ENCODE measurements at regions not wholly inside any gene's neighbourhood (a gene's known extent, or its start where the extent isn't known, plus 50 kb on each side); places are given as distances from the start of the nearest gene placed in this dataset.

- Mint-ChIP-seq H3K4me1 (peaks cover 0 to 3% (median under 1%) of the 10 kb centered on the region in 4 donors), H3K36me3 (no peaks in the 10 kb centered on the region), H3K27ac (no peak overlapping the region), H3K27me3 (peaks cover 0 to 2% (median 0%) of the 10 kb centered on the region in 5 donors), H3K4me3 (no peak overlapping the region), H3K9me3 (no peaks in the 10 kb centered on the region)
- DNase-seq: no peak
- no peak for ATAC-seq
- POLR2A ChIA-PET: no interaction called here
Observed at GRCh38 chr3:109927726-109928125, 590.4 kb upstream of the DPPA4 start.

DNA sequence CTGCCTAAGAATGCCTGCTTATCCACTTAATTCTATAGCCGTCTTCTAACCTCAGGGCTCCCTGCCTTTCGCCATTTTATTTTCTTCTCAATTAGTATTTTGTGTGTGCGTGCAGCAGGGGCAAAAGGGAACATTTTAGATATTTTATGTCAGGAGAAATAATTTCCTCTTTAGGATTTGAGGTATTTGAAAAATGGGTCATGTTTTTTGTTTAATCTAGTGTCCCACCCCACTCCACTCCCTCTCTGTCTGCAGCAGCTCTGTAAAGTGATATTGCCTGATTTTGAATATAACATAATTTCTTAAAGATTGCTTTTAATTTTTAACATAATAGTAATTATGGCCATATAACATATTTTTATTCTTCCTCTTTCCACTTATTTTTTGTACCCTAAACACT is 593.2 kb upstream of the DPPA4 start:
- no peak overlapping the region for H3K27ac Mint-ChIP-seq
- no peaks in the 10 kb centered on the region for H3K9me3 Mint-ChIP-seq
- DNase-seq (no peak), ATAC-seq (no peak)
- H3K4me3 Mint-ChIP-seq: no peak overlapping the region
- H3K27me3 Mint-ChIP-seq: peaks cover 0 to 2% (median 0%) of the 10 kb centered on the region in 5 donors
- H3K4me1 Mint-ChIP-seq: no peaks in the 10 kb centered on the region
- POLR2A ChIA-PET: no interaction called here
- H3K36me3 Mint-ChIP-seq: no peaks in the 10 kb centered on the region

GRCh38 chr3:109933576-109933975 is 596.2 kb upstream of the DPPA4 start:
- no peak for DNase-seq
- POLR2A ChIA-PET: no interaction called here
- no peaks in the 10 kb centered on the region for H3K36me3 Mint-ChIP-seq

GRCh38 chr3:109939817-109940216 is 602.5 kb upstream of the DPPA4 start:
- H3K4me1 Mint-ChIP-seq: no peaks in the 10 kb centered on the region
- no peaks in the 10 kb centered on the region for H3K27me3 Mint-ChIP-seq
- POLR2A ChIA-PET: no interaction called here
- DNase-seq (no peak), ATAC-seq (no peak)
- peaks cover 0 to 5% (median 0%) of the 10 kb centered on the region in 9 donors for H3K9me3 Mint-ChIP-seq
- no peaks in the 10 kb centered on the region for H3K36me3 Mint-ChIP-seq
- no peak overlapping the region for H3K27ac Mint-ChIP-seq
- H3K4me3 Mint-ChIP-seq: no peak overlapping the region

More at GRCh38 chr3:109933576-109933975, 596.2 kb upstream of the DPPA4 start:
- Mint-ChIP-seq H3K9me3 (no peaks in the 10 kb centered on the region), H3K4me1 (no peaks in the 10 kb centered on the region), H3K27me3 (peaks cover 0 to 2% (median 0%) of the 10 kb centered on the region in 5 donors), H3K4me3 (no peak overlapping the region), H3K27ac (no peak overlapping the region)
- no peak for ATAC-seq

- POLR2A ChIA-PET: no interaction called here
- peaks cover 0 to 5% (median 0%) of the 10 kb centered on the region in 9 donors for H3K9me3 Mint-ChIP-seq
- DNase-seq (no peak), ATAC-seq (no peak)
- H3K27me3 Mint-ChIP-seq: no peaks in the 10 kb centered on the region
- H3K36me3 Mint-ChIP-seq: no peaks in the 10 kb centered on the region
- no peaks in the 10 kb centered on the region for H3K4me1 Mint-ChIP-seq
- no peak overlapping the region for H3K27ac Mint-ChIP-seq
- H3K4me3 Mint-ChIP-seq: no peak overlapping the region
Observed at GRCh38 chr3:109943181-109943580, 605.8 kb upstream of the DPPA4 start.

GRCh38 chr3:109944836-109945235 is 607.5 kb upstream of the DPPA4 start:
- POLR2A ChIA-PET: no interaction called here
- Mint-ChIP-seq H3K27me3 (no peaks in the 10 kb centered on the region), H3K4me1 (no peaks in the 10 kb centered on the region), H3K9me3 (peaks cover 0 to 5% (median 0%) of the 10 kb centered on the region in 9 donors), H3K36me3 (no peaks in the 10 kb centered on the region), H3K4me3 (no peak overlapping the region), H3K27ac (no peak overlapping the region)
- DNase-seq (no peak), ATAC-seq (no peak)

- Mint-ChIP-seq H3K4me1 (no peaks in the 10 kb centered on the region), H3K27ac (no peak overlapping the region)
- POLR2A ChIA-PET: no interaction called here
Observed at GRCh38 chr3:109952924-109953323, 615.6 kb upstream of the DPPA4 start.

DNA sequence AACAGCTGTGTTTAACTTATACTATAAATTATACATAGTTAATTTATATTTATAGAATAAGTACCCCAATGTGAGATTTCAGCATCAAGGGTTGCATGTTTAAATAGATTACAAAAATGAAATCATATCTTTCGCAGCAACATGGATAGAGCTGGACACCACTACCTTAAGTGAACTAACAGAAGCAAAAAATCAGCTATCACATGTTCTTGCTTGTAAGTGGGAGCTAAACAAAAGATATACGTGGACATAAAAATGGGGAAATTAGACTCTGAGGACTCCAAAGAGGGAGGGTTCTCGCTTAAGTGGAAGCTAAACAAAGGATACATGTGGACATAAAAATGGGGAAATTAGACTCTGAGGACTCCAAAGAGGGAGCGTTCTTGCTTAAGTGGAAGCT is 626.5 kb upstream of the DPPA4 start:
- POLR2A ChIA-PET: interaction anchor here (0.7 kb wide), 1 partner anchor 983 kb away, joined by 3 read pairs; no protein-coding TSS in a partner anchor
- Mint-ChIP-seq H3K27ac (no peak overlapping the region), H3K4me1 (no peaks in the 10 kb centered on the region), H3K36me3 (peaks cover 0 to 2% (median 0%) of the 10 kb centered on the region in 3 donors), H3K9me3 (peaks cover 0 to 4% (median 0%) of the 10 kb centered on the region in 9 donors), H3K27me3 (no peaks in the 10 kb centered on the region), H3K4me3 (no peak overlapping the region)
- no peak for DNase-seq
- ATAC-seq: no peak

More at GRCh38 chr3:109952924-109953323, 615.6 kb upstream of the DPPA4 start:
- ATAC-seq (no peak), DNase-seq (no peak)
- Mint-ChIP-seq H3K27me3 (no peaks in the 10 kb centered on the region), H3K9me3 (peaks cover 0 to 9% (median 0%) of the 10 kb centered on the region in 9 donors), H3K36me3 (no peaks in the 10 kb centered on the region), H3K4me3 (no peak overlapping the region)

DNA sequence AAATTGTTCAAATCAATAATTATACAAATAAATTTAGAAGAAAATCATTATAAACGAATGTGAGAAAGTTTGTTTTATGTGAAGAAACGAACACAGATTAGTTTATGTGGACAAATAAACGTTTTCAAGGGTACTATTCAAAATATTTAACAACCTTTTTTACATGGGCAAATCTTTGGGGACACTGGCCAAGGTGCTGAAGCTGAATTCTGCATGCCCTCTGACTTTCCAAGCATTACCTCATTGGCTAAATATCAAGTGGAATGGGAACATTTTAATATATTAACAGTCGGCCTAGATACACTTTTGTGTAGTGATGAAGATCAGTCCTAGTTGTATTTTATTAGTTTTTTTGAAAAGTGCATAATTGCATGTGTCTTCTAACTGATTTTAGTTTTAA is 636.4 kb upstream of the DPPA4 start:
- Mint-ChIP-seq H3K27me3 (no peaks in the 10 kb centered on the region), H3K4me1 (no peaks in the 10 kb centered on the region), H3K36me3 (peaks cover 0 to 5% (median 0%) of the 10 kb centered on the region in 3 donors), H3K27ac (no peak overlapping the region), H3K9me3 (peaks cover 0 to 9% (median 5%) of the 10 kb centered on the region in 9 donors), H3K4me3 (no peak overlapping the region)
- no peak for DNase-seq
- POLR2A ChIA-PET: no interaction called here
- ATAC-seq: no peak

DNA sequence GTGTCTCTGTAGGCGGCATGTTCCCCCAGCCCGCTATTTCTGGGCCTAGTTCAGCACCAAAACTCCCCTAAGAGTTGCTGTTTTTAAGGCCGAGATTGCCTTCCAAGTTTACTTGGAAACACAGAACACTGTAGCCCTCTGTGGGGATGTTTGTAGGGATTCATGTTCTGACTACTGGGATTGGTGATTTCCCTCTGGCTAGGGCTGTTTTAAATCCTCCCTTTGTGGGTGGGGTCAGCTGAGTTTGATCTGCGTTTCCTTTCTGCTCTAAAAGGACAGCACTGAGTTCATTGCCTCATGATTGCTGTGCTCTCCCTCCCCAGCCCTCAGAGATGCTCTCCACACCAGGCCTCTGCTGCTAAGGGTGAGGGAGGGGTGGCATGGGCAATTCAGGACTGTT is 640.6 kb upstream of the DPPA4 start:
- no peak for ATAC-seq

DNA sequence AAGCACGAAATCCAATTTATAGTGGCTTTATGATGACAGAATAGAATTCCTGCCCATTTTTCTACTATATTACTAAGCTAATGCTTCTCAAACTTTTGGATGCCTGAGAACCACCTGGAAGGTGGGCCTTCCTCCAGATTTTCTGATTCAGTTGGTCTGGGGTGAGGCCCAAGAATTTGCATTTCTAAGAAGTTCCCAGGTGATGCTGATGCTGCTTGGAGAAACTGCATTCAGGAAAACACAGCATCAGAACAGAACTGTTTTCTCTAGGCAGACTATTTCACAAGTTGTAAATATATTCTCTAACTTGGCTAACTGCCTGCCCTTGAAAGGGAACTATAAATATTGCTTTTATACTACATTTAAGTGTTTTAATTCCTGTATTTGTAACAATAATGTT is 644.9 kb upstream of the DPPA4 start:
- Mint-ChIP-seq H3K9me3 (no peaks in the 10 kb centered on the region), H3K27me3 (no peaks in the 10 kb centered on the region), H3K36me3 (no peaks in the 10 kb centered on the region), H3K27ac (no peak overlapping the region), H3K4me1 (no peaks in the 10 kb centered on the region), H3K4me3 (no peak overlapping the region)
- ATAC-seq (no peak), DNase-seq (no peak)
- POLR2A ChIA-PET: no interaction called here

More for the DNA sequence above, 640.6 kb upstream of the DPPA4 start:
- no peak overlapping the region for H3K4me3 Mint-ChIP-seq
- peak overlapping the region in 1 of 10 donors; percentile 19 for H3K27ac Mint-ChIP-seq
- H3K27me3 Mint-ChIP-seq: no peaks in the 10 kb centered on the region
- H3K36me3 Mint-ChIP-seq: peaks cover 0 to 5% (median 0%) of the 10 kb centered on the region in 3 donors
- H3K4me1 Mint-ChIP-seq: no peaks in the 10 kb centered on the region
- POLR2A ChIA-PET: no interaction called here
- no peak for DNase-seq
- H3K9me3 Mint-ChIP-seq: peaks cover 0 to 9% (median 5%) of the 10 kb centered on the region in 9 donors

GRCh38 chr3:109984976-109985375 is 647.6 kb upstream of the DPPA4 start:
- Mint-ChIP-seq H3K36me3 (no peaks in the 10 kb centered on the region), H3K4me3 (no peak overlapping the region), H3K4me1 (no peaks in the 10 kb centered on the region), H3K9me3 (no peaks in the 10 kb centered on the region), H3K27me3 (no peaks in the 10 kb centered on the region), H3K27ac (no peak overlapping the region)
- ATAC-seq (no peak), DNase-seq (no peak)
- POLR2A ChIA-PET: no interaction called here

DNA sequence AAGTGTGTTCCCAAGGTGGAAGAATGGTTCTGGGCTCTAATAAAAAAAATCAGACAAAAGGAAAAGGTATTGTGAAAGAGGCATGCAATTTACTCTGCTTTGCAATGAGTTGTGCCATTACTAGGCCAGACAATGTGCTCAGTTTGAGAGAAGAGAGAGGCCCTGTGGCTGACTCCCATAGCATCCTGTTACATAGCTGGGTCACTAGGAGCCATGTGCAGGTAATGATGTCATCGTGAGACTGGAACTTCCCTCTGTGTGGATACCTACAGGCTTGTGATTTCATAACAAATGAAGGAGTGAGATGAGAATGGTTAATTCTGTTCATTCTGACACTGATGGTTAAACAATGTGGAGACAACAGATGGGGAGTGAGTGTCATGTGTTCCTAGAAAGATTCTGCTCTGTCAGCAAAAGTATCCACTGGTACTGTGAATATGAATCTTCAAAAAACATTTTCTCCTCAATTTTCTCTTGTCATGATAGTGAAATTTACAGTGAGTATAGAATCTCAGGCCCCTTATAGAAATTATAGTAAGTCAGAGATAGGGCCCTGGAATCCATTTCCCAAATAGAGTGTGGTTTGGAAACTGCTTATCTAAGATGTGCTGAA is 648.7 kb upstream of the DPPA4 start:
- no peak for ATAC-seq

DNA sequence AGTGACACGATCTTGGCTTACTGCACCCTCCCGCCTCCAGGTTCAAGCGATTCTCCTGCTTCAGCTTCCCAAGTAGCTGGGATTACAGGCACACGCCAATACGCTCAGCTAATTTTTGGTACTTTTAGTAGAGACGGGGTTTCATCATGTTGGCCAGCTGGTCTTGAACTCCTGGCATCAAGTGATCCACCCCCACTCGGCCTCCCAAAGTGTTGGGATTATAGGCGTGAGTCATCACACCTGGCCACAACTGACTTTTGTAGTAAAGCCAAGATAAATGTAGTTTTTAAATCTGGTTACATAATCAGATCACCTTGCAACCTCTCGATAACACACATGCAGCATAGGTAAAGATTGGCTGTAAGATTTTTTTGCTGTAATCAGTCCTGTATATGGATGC is 657.5 kb upstream of the DPPA4 start:
- Mint-ChIP-seq H3K27ac (peak overlapping the region in 1 of 10 donors; percentile 21), H3K9me3 (peaks cover 0 to 8% (median 0%) of the 10 kb centered on the region in 9 donors), H3K36me3 (no peaks in the 10 kb centered on the region), H3K4me1 (peaks cover 0 to 6% (median under 1%) of the 10 kb centered on the region in 4 donors), H3K4me3 (no peak overlapping the region), H3K27me3 (no peaks in the 10 kb centered on the region)
- POLR2A ChIA-PET: no interaction called here
- ATAC-seq (no peak), DNase-seq (no peak)

More for the DNA sequence above, 648.7 kb upstream of the DPPA4 start:
- Mint-ChIP-seq H3K9me3 (no peaks in the 10 kb centered on the region), H3K27ac (no peak overlapping the region), H3K27me3 (no peaks in the 10 kb centered on the region), H3K36me3 (no peaks in the 10 kb centered on the region), H3K4me1 (no peaks in the 10 kb centered on the region), H3K4me3 (no peak overlapping the region)
- no peak for DNase-seq
- POLR2A ChIA-PET: no interaction called here
